H9 (cell line): ENCODE measurements at regions not wholly inside any gene's neighbourhood (a gene's known extent, or its start where the extent isn't known, plus 50 kb on each side); places are given as distances from the start of the nearest gene placed in this dataset.

Experiments
- DNase-seq: peaks from one replicate; pipeline ENCODE4 v3.0.0-alpha.2; 2017
- H2AFZ ChIP-seq: one replicate; pipeline ENCODE4 v1.6.1; 2013; ENCODE audit warnings: mild to moderate bottlenecking, low read length, control low read depth, moderate library complexity
- H2AK5ac ChIP-seq: 2 replicates; pipeline ENCODE4 v1.6.1; 2013; ENCODE audit warnings: low read length, control low read depth, mixed read lengths; ENCODE audit not compliant: insufficient read length
- H2BK120ac ChIP-seq: one replicate; pipeline ENCODE4 v1.6.1; 2013; ENCODE audit warnings: low read depth, mild to moderate bottlenecking, low read length, control low read depth, inconsistent platforms; ENCODE audit not compliant: poor library complexity, severe bottlenecking
- H2BK12ac ChIP-seq: 2 replicates; pipeline ENCODE4 v1.6.1; 2013; ENCODE audit warnings: low read length, control low read depth, mixed read lengths, low read depth; ENCODE audit not compliant: insufficient read length
- H2BK15ac ChIP-seq: 2 replicates; pipeline ENCODE4 v1.6.1; 2013; ENCODE audit warnings: low read depth, low read length, control low read depth
- H2BK20ac ChIP-seq: one replicate; pipeline ENCODE4 v1.6.1; 2013; ENCODE audit warnings: low read depth, mild to moderate bottlenecking, low read length, control low read depth, inconsistent platforms; ENCODE audit not compliant: poor library complexity, severe bottlenecking
- H2BK5ac ChIP-seq: 2 replicates; pipeline ENCODE4 v1.6.1; 2013; ENCODE audit warnings: low read length, control low read depth, mixed read lengths; ENCODE audit not compliant: insufficient read length
- H3K14ac ChIP-seq: 2 replicates; pipeline ENCODE4 v1.6.1; 2013; ENCODE audit warnings: low read length, control low read depth; ENCODE audit not compliant: insufficient read depth
- H3K18ac ChIP-seq: 2 replicates; pipeline ENCODE4 v1.6.1; 2013; ENCODE audit warnings: low read depth, mild to moderate bottlenecking, mixed read lengths, low read length, control low read depth; ENCODE audit not compliant: insufficient read length
- H3K23ac ChIP-seq: 2 replicates; pipeline ENCODE4 v1.6.1; 2013; ENCODE audit warnings: low read length, control low read depth, mixed read lengths, low read depth; ENCODE audit not compliant: insufficient read length
- H3K23me2 ChIP-seq: 2 replicates; pipeline ENCODE4 v1.6.1; 2013; ENCODE audit warnings: low read depth, mild to moderate bottlenecking, mixed read lengths, low read length, control low read depth; ENCODE audit not compliant: insufficient read length, poor library complexity, severe bottlenecking
- H3K27ac ChIP-seq: 2 replicates; pipeline ENCODE4 v1.5.1; 2013; ENCODE audit warnings: low read length, control low read depth, mixed read lengths, low read depth; ENCODE audit not compliant: insufficient read length
- H3K27me3 ChIP-seq: 2 replicates; pipeline ENCODE4 v1.6.1; 2013; ENCODE audit warnings: low read length, control low read depth, inconsistent platforms; ENCODE audit not compliant: insufficient read depth
- H3K4ac ChIP-seq: 2 replicates; pipeline ENCODE4 v1.6.1; 2013; ENCODE audit warnings: low read depth, mild to moderate bottlenecking, control low read depth, inconsistent platforms, low read length, moderate library complexity
- H3K4me1 ChIP-seq: 2 replicates; pipeline ENCODE4 v1.6.1; 2013; ENCODE audit warnings: low read length, control low read depth, inconsistent platforms; ENCODE audit not compliant: insufficient read depth
- H3K4me2 ChIP-seq: 2 replicates; pipeline ENCODE4 v1.6.1; 2013; ENCODE audit warnings: low read length, control low read depth, mixed read lengths; ENCODE audit not compliant: insufficient read length, insufficient read depth
- H3K56ac ChIP-seq: 2 replicates; pipeline ENCODE4 v1.6.1; 2013; ENCODE audit warnings: low read depth, mild to moderate bottlenecking, mixed read lengths, low read length, control low read depth; ENCODE audit not compliant: insufficient read length
- H3K79me1 ChIP-seq: 2 replicates; pipeline ENCODE4 v1.6.1; 2013; ENCODE audit warnings: low read depth, mild to moderate bottlenecking, moderate library complexity, low read length, control low read depth, inconsistent platforms; ENCODE audit not compliant: insufficient read depth, poor library complexity, severe bottlenecking
- H3K79me2 ChIP-seq: 2 replicates; pipeline ENCODE4 v1.6.1; 2013; ENCODE audit warnings: low read length, control low read depth, inconsistent platforms; ENCODE audit not compliant: insufficient read depth
- H3K9ac ChIP-seq: 2 replicates; pipeline ENCODE4 v1.6.1; 2013; ENCODE audit warnings: low read length, control low read depth, mixed read lengths; ENCODE audit not compliant: insufficient read length; ENCODE audit errors: extremely low read depth
- H3K9me3 ChIP-seq: one replicate; pipeline ENCODE4 v1.6.1; 2013; ENCODE audit warnings: low read depth, low read length, inconsistent platforms; ENCODE audit not compliant: control insufficient read depth
- H3T11ph ChIP-seq: one replicate; pipeline ENCODE4 v1.6.1; 2013; ENCODE audit warnings: mild to moderate bottlenecking, low read length, control low read depth, inconsistent platforms
- H4K20me1 ChIP-seq: one replicate; pipeline ENCODE4 v1.6.1; 2013; ENCODE audit not compliant: control insufficient read depth, insufficient read length, insufficient read depth
- H4K5ac ChIP-seq: 2 replicates; pipeline ENCODE4 v1.6.1; 2013; ENCODE audit warnings: low read depth, mild to moderate bottlenecking, mixed read lengths, low read length, control low read depth; ENCODE audit not compliant: insufficient read length
- H4K8ac ChIP-seq: replicated peaks from 2 replicates; pipeline ENCODE4 v1.6.1; 2013; ENCODE audit warnings: low read length, control low read depth, mixed read lengths, low read depth; ENCODE audit not compliant: insufficient read length
- H4K91ac ChIP-seq: 2 replicates; pipeline ENCODE4 v1.6.1; 2013; ENCODE audit warnings: low read depth, mild to moderate bottlenecking, moderate library complexity, mixed read lengths, low read length, control low read depth; ENCODE audit not compliant: insufficient read length
- H3K27ac Mint-ChIP-seq, 3 experiments: 2 replicates in 2 of 3; 3 replicates in 1 of 3; pipeline ENCODE4 v1.8.0; 2020 to 2021; ENCODE audit warnings: mixed read lengths in 3 of 3, mild to moderate bottlenecking in 1 of 3, moderate library complexity in 1 of 3
- H3K27me3 Mint-ChIP-seq: 2 replicates; pipeline ENCODE4 v1.8.0; 2021; ENCODE audit warnings: low read depth, mild to moderate bottlenecking, moderate library complexity, mixed read lengths
- H3K36me3 Mint-ChIP-seq, 3 experiments: 2 replicates in 2 of 3; 3 replicates in 1 of 3; pipeline ENCODE4 v1.8.0; 2020 to 2021; ENCODE audit warnings: low read depth in 3 of 3, mixed read lengths in 3 of 3; ENCODE audit not compliant: insufficient read depth in 1 of 3
- H3K4me1 Mint-ChIP-seq, 2 experiments: 2 replicates each; pipeline ENCODE4 v1.8.0; 2020; ENCODE audit warnings: mixed read lengths in 2 of 2
- H3K4me3 Mint-ChIP-seq, 2 experiments: 2 replicates in 1 of 2; 3 replicates in 1 of 2; pipeline ENCODE4 v1.8.0; 2020 to 2021; ENCODE audit warnings: mild to moderate bottlenecking in 2 of 2, mixed read lengths in 2 of 2, moderate library complexity in 1 of 2
- H3K9me3 Mint-ChIP-seq, 2 experiments: 2 replicates in 1 of 2; 3 replicates in 1 of 2; pipeline ENCODE4 v1.8.0; 2020; ENCODE audit warnings: mild to moderate bottlenecking in 2 of 2, mixed read lengths in 2 of 2, moderate library complexity in 1 of 2
- TF ChIP-seq, protein P1 (sequence below): fragments of 200-600 bp; sonication (generic); conservative IDR thresholded peaks from 3 replicates; pipeline ENCODE4 v1.8.0; 2021; ENCODE audit warnings: antibody characterized with exemption, mild to moderate bottlenecking

DNA sequence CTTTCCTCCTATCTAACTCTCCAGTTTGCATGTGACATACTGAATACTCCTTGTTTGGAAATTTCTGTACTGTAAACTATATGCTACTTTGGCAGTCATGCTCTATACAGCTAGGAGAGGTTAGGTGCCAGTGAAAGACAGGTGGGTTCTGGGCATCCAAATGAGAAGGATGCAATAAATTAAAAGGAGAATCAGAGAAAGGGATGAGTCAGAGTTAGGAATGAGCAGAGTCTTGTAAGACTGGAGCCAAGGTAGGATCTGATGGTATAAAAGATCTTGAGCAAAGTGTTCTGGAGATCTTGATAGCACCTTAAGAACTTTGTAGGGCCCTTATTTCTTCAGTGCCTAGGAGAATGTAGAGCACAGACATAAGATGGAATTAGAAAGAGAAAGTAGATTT, 58.7 kb upstream of the STAM2 start:
- Histone ChIP-seq H3K23ac (no peak overlapping the region), H3K14ac (no peak overlapping the region)

More for the DNA sequence above, 58.7 kb upstream of the STAM2 start:
- Mint-ChIP-seq H3K9me3 (no peaks in the 10 kb centered on the region; a peak in 1 of 5 replicates), H3K36me3 (no peaks in the 10 kb centered on the region), H3K4me1 (no peaks in the 10 kb centered on the region), H3K27me3 (no peaks in the 10 kb centered on the region), H3K27ac (no peak overlapping the region), H3K4me3 (no peak overlapping the region)
- Histone ChIP-seq H3K4ac (no peak overlapping the region), H3K9ac (no peak overlapping the region), H4K20me1 (no peaks in the 10 kb centered on the region), H4K8ac (no peak overlapping the region), H2BK5ac (no peak overlapping the region), H2AK5ac (no peak overlapping the region), H2BK15ac (no peak overlapping the region), H3K56ac (no peak overlapping the region), H2BK120ac (no peak overlapping the region), H4K91ac (no peak overlapping the region), H3K79me1 (no peaks in the 10 kb centered on the region), H3K9me3 (no peaks in the 10 kb centered on the region), H2AFZ (no peak overlapping the region), H3K4me1 (no peaks in the 10 kb centered on the region), H3K23me2 (no peaks in the 10 kb centered on the region), H3T11ph (no peak overlapping the region), H4K5ac (no peak overlapping the region), H3K4me2 (no peak overlapping the region), H3K27me3 (no peaks in the 10 kb centered on the region), H2BK20ac (no peak overlapping the region), H3K79me2 (no peaks in the 10 kb centered on the region), H3K27ac (no peak overlapping the region), H2BK12ac (no peak overlapping the region), H3K18ac (no peak overlapping the region)
- no peak for DNase-seq
- TF ChIP-seq, protein P1, sequence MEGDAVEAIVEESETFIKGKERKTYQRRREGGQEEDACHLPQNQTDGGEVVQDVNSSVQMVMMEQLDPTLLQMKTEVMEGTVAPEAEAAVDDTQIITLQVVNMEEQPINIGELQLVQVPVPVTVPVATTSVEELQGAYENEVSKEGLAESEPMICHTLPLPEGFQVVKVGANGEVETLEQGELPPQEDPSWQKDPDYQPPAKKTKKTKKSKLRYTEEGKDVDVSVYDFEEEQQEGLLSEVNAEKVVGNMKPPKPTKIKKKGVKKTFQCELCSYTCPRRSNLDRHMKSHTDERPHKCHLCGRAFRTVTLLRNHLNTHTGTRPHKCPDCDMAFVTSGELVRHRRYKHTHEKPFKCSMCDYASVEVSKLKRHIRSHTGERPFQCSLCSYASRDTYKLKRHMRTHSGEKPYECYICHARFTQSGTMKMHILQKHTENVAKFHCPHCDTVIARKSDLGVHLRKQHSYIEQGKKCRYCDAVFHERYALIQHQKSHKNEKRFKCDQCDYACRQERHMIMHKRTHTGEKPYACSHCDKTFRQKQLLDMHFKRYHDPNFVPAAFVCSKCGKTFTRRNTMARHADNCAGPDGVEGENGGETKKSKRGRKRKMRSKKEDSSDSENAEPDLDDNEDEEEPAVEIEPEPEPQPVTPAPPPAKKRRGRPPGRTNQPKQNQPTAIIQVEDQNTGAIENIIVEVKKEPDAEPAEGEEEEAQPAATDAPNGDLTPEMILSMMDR = no peak
